A549 (cell line): ENCODE measurements at regions not wholly inside any gene's neighbourhood (a gene's known extent, or its start where the extent isn't known, plus 50 kb on each side); places are given as distances from the start of the nearest gene placed in this dataset.

Source experiments
- CEBPB ChIP-seq, 2 experiments: fragments of >200 bp in 1 of 2; sonication (Bioruptor Twin) in 1 of 2; formaldehyde crosslinking in 1 of 2; IDR thresholded peaks; 2 replicates each; pipeline ENCODE4 v1.6.1; 2012 to 2016
- CTCF ChIP-seq: fragments of >200 bp; sonication (Bioruptor Twin); formaldehyde crosslinking; IDR thresholded peaks from 3 replicates; pipeline ENCODE4 v1.5.1; 2016
- ELK1 ChIP-seq: fragments of 150-350 bp; IDR thresholded peaks from 2 replicates; pipeline ENCODE4 v1.6.1; 2014; ENCODE audit warnings: low read depth, mild to moderate bottlenecking, low read length

GRCh38 chr3:95407709-95408463 lies 1345.0 kb downstream of the NSUN3 start:
- TF ChIP-seq ELK1 (no peak), CTCF (no peak), CEBPB (IDR thresholded peaks at IDR 0.05) (no peak)
